ENCODE measurements at regions not wholly inside any gene's neighbourhood (a gene's known extent, or its start where the extent isn't known, plus 50 kb on each side); places are given as distances from the start of the nearest gene placed in this dataset.

DNA sequence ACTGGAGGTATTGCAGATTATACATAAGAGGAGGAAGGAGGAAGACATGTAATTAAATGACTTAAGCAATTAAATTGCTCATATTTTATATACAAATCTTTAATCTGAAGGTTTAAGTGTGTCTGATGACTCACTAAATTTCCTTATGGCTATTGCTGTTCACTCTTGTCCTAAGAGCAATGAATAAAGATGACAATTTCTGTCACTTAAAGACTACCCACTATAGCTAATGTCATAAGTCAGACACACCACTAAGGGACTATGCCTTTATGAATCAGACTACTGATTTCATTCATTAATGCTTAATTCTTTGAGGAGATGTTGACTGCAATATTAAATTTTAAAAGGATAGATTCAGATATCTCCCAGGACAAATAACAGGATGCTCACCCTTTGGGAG is 1514.7 kb downstream of the PCDH18 start:
- Histone ChIP-seq H3K4me1 (no peaks in the 10 kb centered on the region), H3K27ac (no peak overlapping the region), H3K27me3 (no peaks in the 10 kb centered on the region), H3K4me3 (no peak overlapping the region), H3K36me3 (no peaks in the 10 kb centered on the region), H3K9me3 (no peaks in the 10 kb centered on the region)
- DNase-seq (no peak), ATAC-seq (no peak)
- no peak for TF ChIP-seq POLR2A (IDR thresholded peaks at IDR 0.05)
- TF ChIP-seq, protein P1, sequence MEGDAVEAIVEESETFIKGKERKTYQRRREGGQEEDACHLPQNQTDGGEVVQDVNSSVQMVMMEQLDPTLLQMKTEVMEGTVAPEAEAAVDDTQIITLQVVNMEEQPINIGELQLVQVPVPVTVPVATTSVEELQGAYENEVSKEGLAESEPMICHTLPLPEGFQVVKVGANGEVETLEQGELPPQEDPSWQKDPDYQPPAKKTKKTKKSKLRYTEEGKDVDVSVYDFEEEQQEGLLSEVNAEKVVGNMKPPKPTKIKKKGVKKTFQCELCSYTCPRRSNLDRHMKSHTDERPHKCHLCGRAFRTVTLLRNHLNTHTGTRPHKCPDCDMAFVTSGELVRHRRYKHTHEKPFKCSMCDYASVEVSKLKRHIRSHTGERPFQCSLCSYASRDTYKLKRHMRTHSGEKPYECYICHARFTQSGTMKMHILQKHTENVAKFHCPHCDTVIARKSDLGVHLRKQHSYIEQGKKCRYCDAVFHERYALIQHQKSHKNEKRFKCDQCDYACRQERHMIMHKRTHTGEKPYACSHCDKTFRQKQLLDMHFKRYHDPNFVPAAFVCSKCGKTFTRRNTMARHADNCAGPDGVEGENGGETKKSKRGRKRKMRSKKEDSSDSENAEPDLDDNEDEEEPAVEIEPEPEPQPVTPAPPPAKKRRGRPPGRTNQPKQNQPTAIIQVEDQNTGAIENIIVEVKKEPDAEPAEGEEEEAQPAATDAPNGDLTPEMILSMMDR (IDR thresholded peaks at IDR 0.05) = no peak
- intact Hi-C loops (cut with DNase I) = no loop called here

DNA sequence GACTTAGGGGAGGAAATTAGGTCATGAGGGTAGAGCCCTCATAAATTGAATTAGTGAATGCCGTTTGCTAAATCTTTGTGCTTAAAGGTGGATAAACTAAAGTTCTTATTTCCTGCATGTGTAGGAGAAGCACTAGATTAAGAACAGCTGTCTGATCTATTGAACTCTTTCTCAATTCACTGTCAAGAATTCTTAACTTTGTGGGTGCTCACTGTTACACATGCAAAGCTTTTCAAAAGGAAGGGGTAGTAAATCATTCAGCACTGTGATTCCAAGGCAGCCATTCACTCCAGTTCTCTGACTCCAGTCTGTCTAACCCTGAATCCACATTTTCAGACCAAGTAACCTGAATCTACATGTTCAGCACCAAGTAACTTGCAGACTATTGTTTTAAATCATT is 1520.1 kb downstream of the PCDH18 start:
- Histone ChIP-seq H3K36me3 (no peaks in the 10 kb centered on the region), H3K27me3 (no peaks in the 10 kb centered on the region), H3K9me3 (no peaks in the 10 kb centered on the region), H3K4me3 (no peak overlapping the region), H3K4me1 (no peaks in the 10 kb centered on the region), H3K27ac (no peak overlapping the region)
- WGBS (ENCODE audit: insufficient coverage, low coverage, low lambda C conversion rate, missing lambda C conversion rate) = 33% methylated on average over 1 of the region's 1 CpG
- no peak for TF ChIP-seq POLR2A (IDR thresholded peaks at IDR 0.05)
- ATAC-seq (no peak), DNase-seq (no peak)
- intact Hi-C loops (cut with DNase I) = no loop called here

DNA sequence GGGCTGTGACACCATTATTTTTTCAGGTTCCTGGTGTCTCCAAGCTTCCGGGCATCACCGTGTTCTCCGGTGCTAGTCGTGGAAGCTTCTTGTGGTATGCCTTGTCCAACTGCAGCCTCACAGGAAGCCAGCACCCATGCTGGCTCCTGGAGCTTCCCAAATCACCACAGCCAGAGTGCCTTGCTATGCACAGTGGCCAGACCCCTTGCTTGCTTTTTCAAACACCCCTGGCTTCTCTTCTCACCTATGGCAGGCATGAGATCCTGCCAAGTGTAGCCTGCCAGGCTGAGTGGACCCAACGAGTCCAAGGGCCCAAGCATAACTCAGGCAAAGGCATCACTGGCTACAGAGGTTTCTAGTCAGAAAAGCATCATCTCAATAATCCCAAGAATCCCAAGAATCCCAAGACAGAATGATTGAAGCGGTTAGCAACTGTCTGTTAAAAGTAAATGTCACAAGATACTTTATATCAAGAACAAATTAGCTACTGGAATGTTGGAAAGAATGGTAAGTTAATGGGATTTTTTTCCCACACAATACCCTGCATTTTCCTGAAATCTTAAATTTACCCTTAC is 1522.9 kb downstream of the PCDH18 start:
- 28% methylated on average over 2 of the region's 6 CpGs for WGBS (ENCODE audit: insufficient coverage, low coverage, low lambda C conversion rate, missing lambda C conversion rate)
- intact Hi-C loops (cut with DNase I) = no loop called here
- no peak for TF ChIP-seq POLR2A (IDR thresholded peaks at IDR 0.05)
- TF ChIP-seq, protein P1 (IDR thresholded peaks at IDR 0.05) = no peak

DNA sequence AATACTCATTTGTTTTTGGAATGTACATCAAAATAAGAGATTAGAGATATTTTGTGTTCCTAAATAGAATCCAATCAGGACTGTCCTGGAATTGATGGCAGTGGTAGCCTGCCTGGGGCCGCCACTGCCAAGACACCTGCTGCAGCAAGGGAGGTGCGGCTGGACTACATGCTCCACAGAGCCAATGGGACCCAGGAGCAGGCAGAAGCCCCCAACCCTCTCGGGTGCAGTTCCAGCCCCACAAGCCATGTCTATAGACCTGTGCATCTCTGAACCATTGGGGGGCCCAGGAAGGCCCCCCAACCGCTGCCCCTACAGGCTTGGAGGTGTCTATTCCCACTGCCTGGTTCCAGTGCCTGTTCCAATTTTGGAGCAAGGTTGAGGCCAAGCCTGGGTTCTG is 1524.3 kb downstream of the PCDH18 start:
- no peaks in the 10 kb centered on the region for H3K36me3 ChIP-seq
- 43% methylated on average over 2 of the region's 4 CpGs for WGBS (ENCODE audit: insufficient coverage, low coverage, low lambda C conversion rate, missing lambda C conversion rate)
- intact Hi-C loops (cut with DNase I) = no loop called here
- TF ChIP-seq, protein P1 (IDR thresholded peaks at IDR 0.05) = no peak
- TF ChIP-seq POLR2A (IDR thresholded peaks at IDR 0.05) = no peak
- H3K27me3 ChIP-seq = no peaks in the 10 kb centered on the region
- H3K4me1 ChIP-seq = no peaks in the 10 kb centered on the region
- H3K4me3 ChIP-seq = no peak overlapping the region
- H3K9me3 ChIP-seq = no peaks in the 10 kb centered on the region
- DNase-seq = no peak
- no peak for ATAC-seq
- no peak overlapping the region for H3K27ac ChIP-seq

More for the DNA sequence above, 1522.9 kb downstream of the PCDH18 start:
- no peak overlapping the region for H3K4me3 ChIP-seq
- no peaks in the 10 kb centered on the region for H3K36me3 ChIP-seq
- H3K9me3 ChIP-seq = no peaks in the 10 kb centered on the region
- no peaks in the 10 kb centered on the region for H3K27me3 ChIP-seq
- H3K4me1 ChIP-seq = no peaks in the 10 kb centered on the region
- DNase-seq = no peak
- no peak for ATAC-seq
- H3K27ac ChIP-seq = no peak overlapping the region

DNA sequence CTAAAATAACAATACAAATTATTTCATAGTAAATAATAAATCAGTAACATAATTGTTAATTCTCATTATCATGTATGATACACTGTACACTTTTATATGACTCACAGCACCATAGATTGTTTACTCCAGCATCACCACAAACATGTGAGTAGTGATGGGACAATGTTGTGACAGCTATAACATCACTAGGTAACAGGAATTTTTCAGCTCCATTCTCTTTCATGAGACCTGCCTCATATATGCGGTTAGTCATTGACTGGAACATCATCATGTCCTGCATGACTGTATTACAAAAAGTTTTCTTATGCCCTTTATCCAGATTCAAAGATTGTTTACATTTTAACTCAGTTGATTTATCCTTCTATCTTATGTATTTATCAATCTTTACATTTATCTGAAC is 1530.0 kb downstream of the PCDH18 start:
- no peak for TF ChIP-seq POLR2A (IDR thresholded peaks at IDR 0.05)
- TF ChIP-seq, protein P1 (IDR thresholded peaks at IDR 0.05) = no peak
- intact Hi-C loops (cut with DNase I) = no loop called here
- ATAC-seq (no peak), DNase-seq (no peak)
- H3K4me3 ChIP-seq = no peak overlapping the region
- no peaks in the 10 kb centered on the region for H3K36me3 ChIP-seq
- no peak overlapping the region for H3K27ac ChIP-seq
- no peaks in the 10 kb centered on the region for H3K27me3 ChIP-seq
- WGBS (ENCODE audit: insufficient coverage, low coverage, low lambda C conversion rate, missing lambda C conversion rate) = 75% methylated on average over 1 of the region's 1 CpG
- H3K4me1 ChIP-seq = no peaks in the 10 kb centered on the region
- H3K9me3 ChIP-seq = no peaks in the 10 kb centered on the region
